MM.1S (cell line): ENCODE measurements at regions not wholly inside any gene's neighbourhood (a gene's known extent, or its start where the extent isn't known, plus 50 kb on each side); places are given as distances from the start of the nearest gene placed in this dataset.

Experiments
- EZH2 ChIP-seq: fragments of 300-600 bp; sonication (generic); optimal IDR thresholded peaks from 2 replicates; pipeline ENCODE3; 2017; ENCODE audit warnings: low read depth, mild to moderate bottlenecking, antibody characterized with exemption, low read length, mixed read lengths
- EZH2phosphoT487 ChIP-seq: fragments of 300-600 bp; sonication (generic); IDR thresholded peaks from 2 replicates; pipeline ENCODE4 v1.6.1; 2018; ENCODE audit warnings: antibody characterized with exemption, low read length
- TF ChIP-seq, protein P1 (sequence below): fragments of 300-600 bp; sonication (generic); IDR thresholded peaks from 2 replicates; pipeline ENCODE4 v1.5.1; 2016; ENCODE audit warnings: antibody characterized with exemption, low read length, mixed read lengths

DNA sequence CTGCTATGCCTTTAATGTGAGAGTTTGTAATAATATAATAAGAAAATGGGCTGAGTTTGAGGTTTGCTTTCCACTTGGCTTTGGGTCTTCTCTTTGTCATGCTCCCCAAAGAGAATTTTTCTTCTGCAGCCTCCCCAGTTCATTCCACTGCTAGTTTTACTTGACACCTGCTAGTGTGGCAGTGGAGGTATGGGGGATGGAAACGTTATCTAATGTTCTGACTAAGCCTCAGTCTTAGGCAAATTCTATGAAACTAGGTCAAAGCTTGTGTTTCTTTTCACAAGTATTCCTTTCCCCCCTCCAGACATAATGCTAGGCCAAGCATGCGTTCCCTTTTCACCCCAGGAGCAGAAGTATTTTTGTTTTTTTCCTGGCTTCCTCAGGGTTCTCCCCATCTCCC, 67.5 kb downstream of the PPP1R2C start:
- TF ChIP-seq, protein P1, sequence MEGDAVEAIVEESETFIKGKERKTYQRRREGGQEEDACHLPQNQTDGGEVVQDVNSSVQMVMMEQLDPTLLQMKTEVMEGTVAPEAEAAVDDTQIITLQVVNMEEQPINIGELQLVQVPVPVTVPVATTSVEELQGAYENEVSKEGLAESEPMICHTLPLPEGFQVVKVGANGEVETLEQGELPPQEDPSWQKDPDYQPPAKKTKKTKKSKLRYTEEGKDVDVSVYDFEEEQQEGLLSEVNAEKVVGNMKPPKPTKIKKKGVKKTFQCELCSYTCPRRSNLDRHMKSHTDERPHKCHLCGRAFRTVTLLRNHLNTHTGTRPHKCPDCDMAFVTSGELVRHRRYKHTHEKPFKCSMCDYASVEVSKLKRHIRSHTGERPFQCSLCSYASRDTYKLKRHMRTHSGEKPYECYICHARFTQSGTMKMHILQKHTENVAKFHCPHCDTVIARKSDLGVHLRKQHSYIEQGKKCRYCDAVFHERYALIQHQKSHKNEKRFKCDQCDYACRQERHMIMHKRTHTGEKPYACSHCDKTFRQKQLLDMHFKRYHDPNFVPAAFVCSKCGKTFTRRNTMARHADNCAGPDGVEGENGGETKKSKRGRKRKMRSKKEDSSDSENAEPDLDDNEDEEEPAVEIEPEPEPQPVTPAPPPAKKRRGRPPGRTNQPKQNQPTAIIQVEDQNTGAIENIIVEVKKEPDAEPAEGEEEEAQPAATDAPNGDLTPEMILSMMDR, result no peak
- TF ChIP-seq EZH2phosphoT487 (no peak), EZH2 (no peak)
